Type B pancreatic cell (in vitro differentiated cells): ENCODE measurements at regions not wholly inside any gene's neighbourhood (a gene's known extent, or its start where the extent isn't known, plus 50 kb on each side); places are given as distances from the start of the nearest gene placed in this dataset.
"Not testable (repeated sequence)": the region's sequence is repeated elsewhere in the genome, so short reads cannot be mapped to it uniquely, and the experiment has no call there.

Experiments used
- DNase-seq: peaks from one replicate; pipeline ENCODE4 v3.0.0; 2021; ENCODE audit warnings: mixed read lengths; ENCODE audit not compliant: unreplicated experiment; ENCODE audit errors: extremely low spot score
- H3K27ac Mint-ChIP-seq: 2 replicates; pipeline ENCODE4 v1.8.0; 2021; ENCODE audit warnings: mild to moderate bottlenecking, mixed read lengths
- H3K27me3 Mint-ChIP-seq: 2 replicates; pipeline ENCODE4 v1.8.0; 2021; ENCODE audit warnings: mixed read lengths
- H3K36me3 Mint-ChIP-seq: 2 replicates; pipeline ENCODE4 v1.8.0; 2021; ENCODE audit warnings: mixed read lengths
- H3K4me1 Mint-ChIP-seq: one replicate; pipeline ENCODE4 v1.8.0; 2021; ENCODE audit warnings: mixed read lengths; ENCODE audit not compliant: unreplicated experiment
- H3K4me3 Mint-ChIP-seq: 2 replicates; pipeline ENCODE4 v1.8.0; 2021; ENCODE audit warnings: mild to moderate bottlenecking, mixed read lengths
- H3K9me3 Mint-ChIP-seq: 2 replicates; pipeline ENCODE4 v1.8.0; 2021; ENCODE audit warnings: mixed read lengths
- CTCF ChIP-seq: fragments of 200-600 bp; sonication (generic); conservative IDR thresholded peaks from 2 replicates; pipeline ENCODE4 v1.5.0; 2021; ENCODE audit warnings: antibody characterized with exemption, mild to moderate bottlenecking

- not testable (repeated sequence) for H3K9me3 Mint-ChIP-seq, H3K27ac Mint-ChIP-seq, H3K4me3 Mint-ChIP-seq, H3K27me3 Mint-ChIP-seq, H3K4me1 Mint-ChIP-seq
- TF ChIP-seq CTCF = peak; percentile 89
- DNase-seq = peak; percentile 96
- peaks cover 11% of the 10 kb centered on the region for H3K36me3 Mint-ChIP-seq
Observed at GRCh38 chr9:40991741-40992471, 136.6 kb downstream of the FOXD4L6 start.

GRCh38 chr9:40991100-40991740 lies 137.3 kb downstream of the FOXD4L6 start:
- not testable (repeated sequence) for H3K36me3 Mint-ChIP-seq, H3K4me3 Mint-ChIP-seq, H3K27me3 Mint-ChIP-seq, H3K9me3 Mint-ChIP-seq, H3K27ac Mint-ChIP-seq, H3K4me1 Mint-ChIP-seq, DNase-seq

- not testable (repeated sequence) for H3K36me3 Mint-ChIP-seq, DNase-seq, H3K27ac Mint-ChIP-seq, H3K9me3 Mint-ChIP-seq, H3K4me1 Mint-ChIP-seq, H3K27me3 Mint-ChIP-seq, H3K4me3 Mint-ChIP-seq
Observed at GRCh38 chr9:40986332-40986731, 142.1 kb downstream of the FOXD4L6 start.

- not testable (repeated sequence) for H3K27me3 Mint-ChIP-seq, H3K9me3 Mint-ChIP-seq, DNase-seq, H3K27ac Mint-ChIP-seq, H3K4me1 Mint-ChIP-seq, H3K36me3 Mint-ChIP-seq, H3K4me3 Mint-ChIP-seq
Observed at GRCh38 chr9:40975351-40975750, 153.1 kb downstream of the FOXD4L6 start.

GRCh38 chr9:40974912-40975311 lies 153.6 kb downstream of the FOXD4L6 start:
- not testable (repeated sequence) for H3K4me3 Mint-ChIP-seq, H3K27me3 Mint-ChIP-seq, H3K27ac Mint-ChIP-seq, H3K9me3 Mint-ChIP-seq, DNase-seq, H3K36me3 Mint-ChIP-seq, H3K4me1 Mint-ChIP-seq

GRCh38 chr9:40971773-40972172 lies 156.7 kb downstream of the FOXD4L6 start:
- H3K27me3 Mint-ChIP-seq, H3K4me3 Mint-ChIP-seq: not testable (repeated sequence)

GRCh38 chr9:40970340-40970739 lies 158.1 kb downstream of the FOXD4L6 start:
- not testable (repeated sequence) for H3K27ac Mint-ChIP-seq, H3K9me3 Mint-ChIP-seq, H3K27me3 Mint-ChIP-seq, DNase-seq, H3K36me3 Mint-ChIP-seq, H3K4me1 Mint-ChIP-seq, H3K4me3 Mint-ChIP-seq
- peak; percentile 63 for TF ChIP-seq CTCF

More at GRCh38 chr9:40971773-40972172, 156.7 kb downstream of the FOXD4L6 start:
- not testable (repeated sequence) for H3K4me1 Mint-ChIP-seq, DNase-seq, H3K9me3 Mint-ChIP-seq, H3K27ac Mint-ChIP-seq, H3K36me3 Mint-ChIP-seq

- not testable (repeated sequence) for H3K4me3 Mint-ChIP-seq, DNase-seq, H3K27ac Mint-ChIP-seq, H3K36me3 Mint-ChIP-seq, H3K4me1 Mint-ChIP-seq, H3K9me3 Mint-ChIP-seq, H3K27me3 Mint-ChIP-seq
- TF ChIP-seq CTCF = peak; percentile 44
Observed at GRCh38 chr9:40962461-40962860, 166.0 kb downstream of the FOXD4L6 start.
